ENCODE measurements at regions not wholly inside any gene's neighbourhood (a gene's known extent, or its start where the extent isn't known, plus 50 kb on each side); places are given as distances from the start of the nearest gene placed in this dataset.

DNA sequence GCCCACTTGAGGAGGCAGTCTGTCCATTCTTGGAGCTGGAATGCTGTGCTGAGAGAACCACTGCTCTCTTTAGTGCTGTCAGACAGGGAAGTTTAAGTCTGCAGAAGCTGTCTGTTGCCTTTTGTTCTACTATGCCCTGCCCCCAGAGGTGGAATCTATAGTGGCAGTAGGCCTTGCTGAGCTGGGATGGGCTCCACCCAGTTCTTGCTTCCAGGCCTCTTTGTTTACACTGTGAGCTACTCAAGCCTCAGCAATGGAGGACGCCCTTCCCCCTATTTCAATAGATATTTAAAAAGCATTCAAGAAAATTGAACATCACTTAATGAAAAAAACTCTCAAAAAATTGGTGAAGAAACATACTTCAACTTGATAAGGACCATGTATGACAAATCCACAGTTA is 313.5 kb downstream of the PHKB start:
- H3K27ac ChIP-seq: no peak overlapping the region
- intact Hi-C loops (cut with DNase I): no loop called here
- H3K4me3 ChIP-seq: no peak overlapping the region
- H3K27me3 ChIP-seq: no peaks in the 10 kb centered on the region
- no peaks in the 10 kb centered on the region for H3K9me3 ChIP-seq
- no peaks in the 10 kb centered on the region for H3K36me3 ChIP-seq
- no peak for DNase-seq
- ATAC-seq: no peak
- no peak for TF ChIP-seq CTCF (IDR thresholded peaks at IDR 0.05)
- H3K4me1 ChIP-seq: peaks cover 6% of the 10 kb centered on the region

- TF ChIP-seq CTCF (IDR thresholded peaks at IDR 0.05): no peak
- DNase-seq: no peak
- H3K27ac ChIP-seq: no peak overlapping the region
- no peak for ATAC-seq
- intact Hi-C loops (cut with DNase I): no loop called here
- no peaks in the 10 kb centered on the region for H3K4me1 ChIP-seq
- H3K27me3 ChIP-seq: no peaks in the 10 kb centered on the region
- no peaks in the 10 kb centered on the region for H3K9me3 ChIP-seq
- H3K4me3 ChIP-seq: no peak overlapping the region
- no peaks in the 10 kb centered on the region for H3K36me3 ChIP-seq
These were observed 292.5 kb downstream of the PHKB start for GRCh38 chr16:47753659-47754058.
